GM18519 (cell line): ENCODE measurements at regions not wholly inside any gene's neighbourhood (a gene's known extent, or its start where the extent isn't known, plus 50 kb on each side); places are given as distances from the start of the nearest gene placed in this dataset.

Experiments
- ATAC-seq: cut with Tn5 transposase; IDR thresholded peaks from one replicate; pipeline ENCODE4 v1.9.1; 2021; ENCODE audit warnings: mild to moderate bottlenecking, moderate library complexity; ENCODE audit not compliant: unreplicated experiment, low FRiP score

GRCh38 chr22:46074771-46075551 is 75.4 kb upstream of the PPARA start:
- no peak for ATAC-seq

GRCh38 chr22:46075764-46076531 is 74.4 kb upstream of the PPARA start:
- ATAC-seq = no peak

GRCh38 chr22:46076651-46077339 is 73.5 kb upstream of the PPARA start:
- ATAC-seq = no peak

DNA sequence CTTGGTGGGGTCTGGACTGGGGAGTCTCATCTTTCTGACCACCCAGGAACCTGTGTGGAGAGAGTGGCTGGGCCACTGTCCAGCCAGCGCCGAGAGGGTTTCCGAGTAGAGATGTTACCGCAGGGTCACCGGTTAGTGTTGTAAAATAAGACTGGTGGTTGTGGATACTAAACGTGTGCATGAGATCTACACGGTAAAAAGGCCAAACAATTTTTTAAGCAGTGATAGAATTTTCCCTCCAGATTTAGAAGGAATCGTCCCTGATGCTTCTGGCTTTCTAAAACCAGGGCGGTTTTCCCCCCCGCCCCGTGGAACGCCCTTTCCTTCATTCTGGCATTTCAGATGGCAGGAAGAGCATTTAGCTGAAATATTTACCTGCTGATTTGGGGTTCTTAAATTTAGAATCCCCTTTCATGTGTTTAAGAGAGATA is 72.6 kb upstream of the PPARA start:
- ATAC-seq = no peak

GRCh38 chr22:46078241-46079092 is 71.9 kb upstream of the PPARA start:
- no peak for ATAC-seq

DNA sequence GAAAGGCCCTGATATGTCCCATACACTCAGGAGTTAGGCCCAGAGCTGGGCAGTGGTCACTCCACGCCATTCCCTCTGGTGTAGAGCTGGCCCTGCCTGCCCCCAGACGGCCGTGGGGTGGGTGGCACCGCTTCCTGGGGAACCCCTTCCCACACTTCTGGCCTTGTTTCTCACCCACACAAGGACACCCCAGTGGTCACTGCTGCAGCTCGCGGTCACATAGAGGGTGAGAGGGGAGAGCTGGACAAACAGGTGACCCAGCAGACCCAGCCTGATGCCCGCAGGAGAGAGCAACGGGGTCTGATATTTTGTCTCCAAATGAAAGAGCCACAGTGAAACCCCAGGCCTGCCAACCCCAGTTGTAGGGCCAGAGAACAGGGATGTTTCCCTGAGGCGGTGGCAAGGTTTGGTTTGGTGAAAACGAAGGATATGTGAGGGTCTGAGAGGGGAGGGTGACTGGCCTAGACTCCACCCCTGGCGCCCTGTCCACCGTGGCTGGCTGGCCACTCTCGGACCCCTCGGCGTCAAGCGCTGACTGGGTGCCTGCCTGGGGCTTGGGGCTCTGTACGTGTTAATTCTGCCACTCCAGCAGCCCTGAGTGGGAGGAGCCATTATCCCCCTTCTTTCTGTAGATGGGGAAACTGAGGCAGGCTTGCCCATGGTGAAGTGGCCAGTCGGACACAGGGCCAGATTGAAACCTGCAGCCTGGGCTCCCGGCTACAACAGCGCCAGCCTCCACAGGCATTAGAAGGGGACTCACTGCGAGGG is 71.0 kb upstream of the PPARA start:
- no peak for ATAC-seq

- ATAC-seq = no peak
Observed at GRCh38 chr22:46079861-46080821, 70.2 kb upstream of the PPARA start.

DNA sequence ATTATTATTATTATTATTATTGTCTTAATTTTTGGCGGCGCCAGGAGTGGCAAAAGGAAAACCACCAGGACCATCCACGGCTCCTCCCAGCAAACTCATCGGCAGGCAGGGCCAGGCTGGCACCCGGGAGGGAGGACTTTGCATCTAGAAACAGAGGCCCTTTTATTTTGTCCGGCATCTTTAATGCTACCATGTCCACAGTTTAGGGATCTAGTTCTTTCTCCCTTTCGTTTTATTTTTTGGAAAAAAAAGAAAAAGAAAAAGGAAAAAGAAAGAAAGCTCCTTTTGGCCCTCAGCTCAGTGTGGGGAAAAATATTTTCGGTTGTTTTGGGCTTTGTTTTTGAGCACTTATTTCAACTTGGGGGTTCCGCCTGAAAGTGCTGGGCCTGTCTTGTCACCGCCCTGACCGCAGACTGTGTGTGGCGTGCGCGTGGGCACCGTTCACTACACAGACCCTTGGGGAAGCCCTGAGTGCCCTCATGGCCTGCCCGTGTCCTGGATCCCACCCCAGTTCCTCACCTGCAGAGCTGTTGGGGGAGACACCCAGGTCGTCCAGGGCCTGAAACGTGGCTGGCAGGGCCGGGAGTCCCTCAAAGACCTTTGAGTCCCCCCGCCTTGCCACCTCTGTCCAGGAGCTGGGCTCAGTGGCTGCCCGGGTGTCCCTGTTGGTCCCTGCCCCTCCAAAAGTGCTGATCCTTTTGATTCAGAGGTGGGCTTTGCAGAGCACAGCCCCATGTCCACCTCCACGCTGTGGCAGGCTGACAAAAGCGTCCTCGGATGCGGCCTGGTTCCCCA is 69.1 kb upstream of the PPARA start:
- ATAC-seq = no peak

DNA sequence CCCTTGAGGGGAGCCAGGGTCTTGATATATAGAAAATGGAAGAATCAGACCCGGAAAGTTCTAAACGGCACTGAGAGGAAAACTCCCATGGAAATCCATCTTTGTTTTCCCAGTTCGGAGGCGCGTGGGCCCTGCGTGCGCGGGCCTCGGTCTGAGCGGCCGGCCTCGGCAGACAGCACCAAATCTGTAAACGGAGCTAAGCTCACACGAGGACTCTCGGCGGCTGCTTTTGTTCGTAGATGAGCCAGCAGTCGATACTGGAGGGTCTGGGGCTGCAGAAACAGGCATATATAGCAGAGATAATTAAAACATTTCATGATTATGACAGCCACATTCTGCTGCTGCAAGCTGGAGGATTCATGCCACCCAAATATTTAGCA is 68.5 kb upstream of the PPARA start:
- no peak for ATAC-seq

GRCh38 chr22:46082633-46083032 is 67.7 kb upstream of the PPARA start:
- no peak for ATAC-seq

- ATAC-seq = no peak
Observed at GRCh38 chr22:46083383-46084350, 66.7 kb upstream of the PPARA start.

- ATAC-seq = no peak
Observed at GRCh38 chr22:46084376-46084775, 66.0 kb upstream of the PPARA start.

GRCh38 chr22:46084943-46085827 is 65.1 kb upstream of the PPARA start:
- no peak for ATAC-seq

GRCh38 chr22:46085828-46086576 is 64.3 kb upstream of the PPARA start:
- ATAC-seq = no peak
